Trophoblast cell (in vitro differentiated cells and primary cell): ENCODE measurements at regions not wholly inside any gene's neighbourhood (a gene's known extent, or its start where the extent isn't known, plus 50 kb on each side); places are given as distances from the start of the nearest gene placed in this dataset.
"Not testable (repeated sequence)": the region's sequence is repeated elsewhere in the genome, so short reads cannot be mapped to it uniquely, and the experiment has no call there.

Experiments
- DNase-seq, 2 donors: peaks; one replicate each; pipeline ENCODE4 v3.0.0-alpha.2; 2016
- H2AFZ ChIP-seq: 2 replicates; pipeline ENCODE4 v1.6.1; 2013; ENCODE audit warnings: low read length, moderate library complexity, mild to moderate bottlenecking; ENCODE audit not compliant: insufficient read depth, poor library complexity
- H2AK5ac ChIP-seq: 2 replicates; pipeline ENCODE4 v1.6.1; 2013; ENCODE audit warnings: mild to moderate bottlenecking, low read length
- H2BK120ac ChIP-seq: 2 replicates; pipeline ENCODE4 v1.6.1; 2013; ENCODE audit warnings: low read length, mild to moderate bottlenecking, moderate library complexity; ENCODE audit not compliant: insufficient read depth, poor library complexity
- H2BK12ac ChIP-seq: 2 replicates; pipeline ENCODE4 v1.6.1; 2013; ENCODE audit warnings: mild to moderate bottlenecking, low read length, moderate library complexity
- H2BK5ac ChIP-seq: 2 replicates; pipeline ENCODE4 v1.6.1; 2013; ENCODE audit warnings: low read length, low read depth, moderate library complexity, mild to moderate bottlenecking; ENCODE audit not compliant: poor library complexity
- H3K14ac ChIP-seq: 2 replicates; pipeline ENCODE4 v1.6.1; 2013; ENCODE audit warnings: mild to moderate bottlenecking, low read length
- H3K18ac ChIP-seq: 2 replicates; pipeline ENCODE4 v1.6.1; 2013; ENCODE audit warnings: mild to moderate bottlenecking, low read length
- H3K23ac ChIP-seq: 2 replicates; pipeline ENCODE4 v1.6.1; 2013; ENCODE audit warnings: low read length
- H3K27ac ChIP-seq: 2 replicates; pipeline ENCODE4 v1.5.1; 2013; ENCODE audit warnings: low read depth, mild to moderate bottlenecking, inconsistent platforms, low read length, moderate library complexity
- H3K27me3 ChIP-seq: 2 replicates; pipeline ENCODE4 v1.6.1; 2013; ENCODE audit warnings: inconsistent platforms, mild to moderate bottlenecking, low read length, moderate library complexity; ENCODE audit not compliant: insufficient read depth
- H3K36me3 ChIP-seq, 2 experiments: 1 replicate in 1 of 2; 2 replicates in 1 of 2; pipeline ENCODE4 v1.6.1; 2013; ENCODE audit warnings: low read length in 2 of 2, mild to moderate bottlenecking in 2 of 2, moderate library complexity in 1 of 2; ENCODE audit not compliant: insufficient read depth in 2 of 2, control insufficient read depth in 1 of 2
- H3K4ac ChIP-seq: 2 replicates; pipeline ENCODE4 v1.6.1; 2013; ENCODE audit warnings: low read depth, mild to moderate bottlenecking, low read length, moderate library complexity
- H3K4me1 ChIP-seq, 2 experiments: 1 replicate in 1 of 2; 2 replicates in 1 of 2; pipeline ENCODE4 v1.6.1; 2013; ENCODE audit warnings: low read length in 2 of 2, mild to moderate bottlenecking in 2 of 2, moderate library complexity in 1 of 2; ENCODE audit not compliant: insufficient read depth in 2 of 2, control insufficient read depth in 1 of 2
- H3K4me2 ChIP-seq: 2 replicates; pipeline ENCODE4 v1.6.1; 2013; ENCODE audit warnings: inconsistent platforms, mild to moderate bottlenecking, low read length, moderate library complexity
- H3K4me3 ChIP-seq: 2 replicates; pipeline ENCODE4 v1.5.1; 2013; ENCODE audit warnings: mild to moderate bottlenecking, low read depth, low read length, inconsistent platforms
- H3K79me1 ChIP-seq: one replicate; pipeline ENCODE4 v1.6.1; 2013; ENCODE audit warnings: low read length
- H3K79me2 ChIP-seq: 2 replicates; pipeline ENCODE4 v1.6.1; 2013; ENCODE audit warnings: low read length, mild to moderate bottlenecking; ENCODE audit not compliant: control insufficient read depth, insufficient read depth, poor library complexity
- H3K9ac ChIP-seq: 2 replicates; pipeline ENCODE4 v1.6.1; 2013; ENCODE audit warnings: mild to moderate bottlenecking, low read length
- H3K9me3 ChIP-seq: 2 replicates; pipeline ENCODE4 v1.6.1; 2013; ENCODE audit warnings: low read depth, mild to moderate bottlenecking, control low read depth, inconsistent platforms, low read length; ENCODE audit not compliant: insufficient read depth
- H4K12ac ChIP-seq: 2 replicates; pipeline ENCODE4 v1.6.1; 2013; ENCODE audit warnings: low read depth, mild to moderate bottlenecking, low read length, moderate library complexity
- H4K8ac ChIP-seq: 2 replicates; pipeline ENCODE4 v1.6.1; 2013; ENCODE audit warnings: low read depth, mild to moderate bottlenecking, low read length, moderate library complexity
- H4K91ac ChIP-seq: one replicate; pipeline ENCODE4 v1.6.1; 2013; ENCODE audit warnings: low read depth, mild to moderate bottlenecking, low read length, moderate library complexity
- WGBS: extraction: QIAGEN DNeasy Blood & Tissue Kit; methylation state at CpG from one replicate; pipeline ENCODE4 v1.1.7; 2013; ENCODE audit warnings: missing lambda C conversion rate; ENCODE audit not compliant: insufficient read length, insufficient coverage; ENCODE audit errors: extremely low coverage; 5-methylcytosine and 5-hydroxymethylcytosine counted together

DNA sequence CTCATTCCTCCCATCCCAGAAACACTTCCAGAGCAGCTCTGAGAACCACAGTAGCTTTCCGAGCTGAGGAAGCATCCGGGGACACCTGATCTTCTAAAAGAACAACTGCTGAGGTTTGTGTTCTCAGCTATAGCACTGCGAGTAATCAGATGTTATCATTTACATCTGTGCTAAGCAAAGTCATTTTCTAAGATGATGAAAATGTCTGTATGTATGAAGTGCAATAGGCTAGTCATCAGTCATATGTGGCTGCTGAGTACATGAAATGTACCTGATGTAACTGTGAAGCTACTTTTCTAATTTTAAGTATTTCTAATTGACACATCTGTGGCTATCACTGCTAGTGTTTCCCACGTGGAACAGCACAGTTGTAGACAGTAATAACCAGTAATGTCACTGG is 582.0 kb downstream of the RPIA start:
- H4K8ac ChIP-seq, H3K14ac ChIP-seq, H3K36me3 ChIP-seq, H2BK120ac ChIP-seq, H3K4me1 ChIP-seq, H3K79me1 ChIP-seq, H2AK5ac ChIP-seq, H3K9ac ChIP-seq, H3K23ac ChIP-seq, H3K4me3 ChIP-seq, H4K91ac ChIP-seq, H4K12ac ChIP-seq, H2BK12ac ChIP-seq, H2AFZ ChIP-seq, DNase-seq, H3K27me3 ChIP-seq, H3K4ac ChIP-seq, H3K4me2 ChIP-seq, H2BK5ac ChIP-seq, H3K9me3 ChIP-seq, H3K79me2 ChIP-seq, H3K18ac ChIP-seq, H3K27ac ChIP-seq: not testable (repeated sequence)
- WGBS: no CpG with 5 or more reads among the region's 4 CpGs

DNA sequence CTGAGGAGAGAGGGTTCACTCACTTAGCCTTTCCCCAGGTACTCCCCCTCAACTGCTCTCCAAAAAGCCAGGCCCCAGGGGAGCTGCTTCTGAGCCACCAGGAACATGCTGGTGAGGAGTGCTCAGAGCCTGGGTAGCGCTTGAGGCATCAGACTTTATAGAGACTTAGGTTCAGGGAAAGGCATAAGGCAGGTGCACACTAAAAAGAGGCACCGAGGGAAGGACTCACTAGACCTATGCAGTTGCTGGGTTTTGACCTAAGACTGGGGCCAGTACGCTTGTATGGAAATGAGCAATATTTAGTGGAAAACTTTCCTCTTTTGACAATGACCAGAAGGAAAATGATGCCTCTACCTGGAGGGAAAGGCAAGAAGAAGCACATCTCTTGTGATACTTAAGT is 589.1 kb downstream of the RPIA start:
- not testable (repeated sequence) for H3K4me1 ChIP-seq, H3K18ac ChIP-seq, H3K36me3 ChIP-seq, H2BK120ac ChIP-seq, H3K9me3 ChIP-seq, H4K91ac ChIP-seq, H2AK5ac ChIP-seq, H4K12ac ChIP-seq, H3K23ac ChIP-seq, H3K4me3 ChIP-seq, H2BK5ac ChIP-seq, H2AFZ ChIP-seq, H3K79me2 ChIP-seq, H3K79me1 ChIP-seq, H3K27ac ChIP-seq, H3K27me3 ChIP-seq, H3K9ac ChIP-seq, DNase-seq, H3K4me2 ChIP-seq, H3K14ac ChIP-seq, H2BK12ac ChIP-seq, H4K8ac ChIP-seq, H3K4ac ChIP-seq
- no CpG with 5 or more reads among the region's 3 CpGs for WGBS

DNA sequence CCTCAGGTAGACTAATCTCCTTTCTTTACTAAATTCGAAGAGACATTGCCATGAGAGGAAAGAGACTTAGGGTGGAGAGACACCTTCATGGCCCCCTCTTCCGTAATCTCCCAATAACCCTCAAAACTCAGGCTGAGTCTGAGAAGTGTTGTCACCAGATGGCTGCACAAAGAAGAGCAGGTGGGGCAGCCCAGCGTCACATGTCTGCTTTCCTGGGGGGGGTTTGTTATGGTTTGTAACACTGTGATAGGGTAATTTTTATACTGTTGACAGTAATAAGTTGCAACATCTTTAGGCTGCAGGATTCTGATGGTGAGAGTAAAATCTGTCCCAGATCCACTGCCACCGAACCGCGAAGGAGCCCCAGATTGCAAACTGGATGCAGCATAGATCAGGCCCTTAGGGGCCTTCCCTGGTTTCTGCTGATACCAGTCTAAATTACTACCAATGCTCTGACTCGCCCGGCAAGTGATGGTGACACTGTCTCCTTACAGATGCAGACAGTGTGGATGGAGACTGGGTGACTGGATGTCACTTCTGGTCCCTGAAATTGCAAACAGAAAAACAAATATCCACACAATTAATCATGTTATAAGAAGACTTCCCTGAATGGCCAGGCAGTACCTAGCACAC is 595.1 kb downstream of the RPIA start:
- H3K18ac ChIP-seq, H3K4ac ChIP-seq, H2BK12ac ChIP-seq: not testable (repeated sequence)

DNA sequence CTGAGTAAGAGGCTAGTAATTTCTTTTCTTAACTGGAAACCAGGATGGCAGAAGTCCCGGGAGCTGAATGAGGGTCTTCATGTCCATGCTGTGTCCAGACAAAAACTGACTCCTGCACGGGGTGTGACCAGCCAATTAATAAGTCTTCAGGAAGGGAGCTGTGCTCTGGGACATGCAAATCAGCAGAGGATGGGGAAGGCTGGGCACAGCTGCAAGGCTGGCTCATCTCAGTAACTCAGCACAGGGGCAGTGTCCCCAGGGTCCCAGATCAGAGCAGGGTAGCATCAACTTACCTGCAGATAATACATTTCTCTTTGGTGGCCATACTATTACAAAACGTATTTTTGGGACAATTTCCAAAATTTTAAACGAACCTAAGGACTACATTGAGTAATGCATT is 595.6 kb downstream of the RPIA start:
- not testable (repeated sequence) for H3K14ac ChIP-seq, DNase-seq, H3K18ac ChIP-seq, H3K4ac ChIP-seq, H3K27me3 ChIP-seq, H4K8ac ChIP-seq, H4K12ac ChIP-seq, H3K27ac ChIP-seq, H2AFZ ChIP-seq, H3K9ac ChIP-seq, H2BK12ac ChIP-seq, H3K79me1 ChIP-seq, H4K91ac ChIP-seq, H3K4me3 ChIP-seq, H3K4me1 ChIP-seq, H3K4me2 ChIP-seq, H2BK5ac ChIP-seq, H2BK120ac ChIP-seq, H2AK5ac ChIP-seq, H3K9me3 ChIP-seq, H3K36me3 ChIP-seq, H3K79me2 ChIP-seq, H3K23ac ChIP-seq
- no CpG with 5 or more reads among the region's 4 CpGs for WGBS

More for the DNA sequence above, 595.1 kb downstream of the RPIA start:
- H3K9me3 ChIP-seq, H3K79me2 ChIP-seq, H3K79me1 ChIP-seq, H3K27ac ChIP-seq, H3K4me3 ChIP-seq, H3K4me1 ChIP-seq, H4K12ac ChIP-seq, H3K23ac ChIP-seq, H3K9ac ChIP-seq, H3K36me3 ChIP-seq, H2AK5ac ChIP-seq, H3K27me3 ChIP-seq, H4K8ac ChIP-seq, H2BK120ac ChIP-seq, H2BK5ac ChIP-seq, H4K91ac ChIP-seq, H3K14ac ChIP-seq, DNase-seq, H3K4me2 ChIP-seq, H2AFZ ChIP-seq: not testable (repeated sequence)
- no CpG with 5 or more reads among the region's 8 CpGs for WGBS
